Duodenal mucosa (tissue), 2 donors: ENCODE measurements at regions not wholly inside any gene's neighbourhood (a gene's known extent, or its start where the extent isn't known, plus 50 kb on each side); places are given as distances from the start of the nearest gene placed in this dataset.

Experiments
- H3K27ac ChIP-seq: one replicate; pipeline ENCODE4 v1.7.0; 2013; ENCODE audit warnings: low read depth, low read length
- H3K27me3 ChIP-seq, 2 donors: one replicate each; pipeline ENCODE4 v1.7.0; 2013; ENCODE audit warnings: low read length in 2 of 2, control low read depth in 1 of 2; ENCODE audit not compliant: insufficient read depth in 2 of 2, control insufficient read depth in 1 of 2
- H3K36me3 ChIP-seq, 2 donors: one replicate each; pipeline ENCODE4 v1.7.0; 2013; ENCODE audit warnings: low read length in 2 of 2, control low read depth in 1 of 2; ENCODE audit not compliant: insufficient read depth in 2 of 2, control insufficient read depth in 1 of 2
- H3K4me1 ChIP-seq, 2 donors: one replicate each; pipeline ENCODE4 v1.7.0; 2013; ENCODE audit warnings: low read length in 2 of 2, control low read depth in 1 of 2; ENCODE audit not compliant: insufficient read depth in 2 of 2, control insufficient read depth in 1 of 2
- H3K4me3 ChIP-seq, 2 donors: one replicate each; pipeline ENCODE4 v1.7.0; 2013; ENCODE audit warnings: low read length in 2 of 2, low read depth in 1 of 2
- H3K9ac ChIP-seq, 2 donors: one replicate each; pipeline ENCODE4 v1.7.0; 2013; ENCODE audit warnings: low read length in 2 of 2, low read depth in 1 of 2
- H3K9me3 ChIP-seq, 2 donors: one replicate each; pipeline ENCODE4 v1.7.0; 2013; ENCODE audit warnings: low read length in 2 of 2, control low read depth in 1 of 2; ENCODE audit not compliant: control insufficient read depth in 1 of 2

DNA sequence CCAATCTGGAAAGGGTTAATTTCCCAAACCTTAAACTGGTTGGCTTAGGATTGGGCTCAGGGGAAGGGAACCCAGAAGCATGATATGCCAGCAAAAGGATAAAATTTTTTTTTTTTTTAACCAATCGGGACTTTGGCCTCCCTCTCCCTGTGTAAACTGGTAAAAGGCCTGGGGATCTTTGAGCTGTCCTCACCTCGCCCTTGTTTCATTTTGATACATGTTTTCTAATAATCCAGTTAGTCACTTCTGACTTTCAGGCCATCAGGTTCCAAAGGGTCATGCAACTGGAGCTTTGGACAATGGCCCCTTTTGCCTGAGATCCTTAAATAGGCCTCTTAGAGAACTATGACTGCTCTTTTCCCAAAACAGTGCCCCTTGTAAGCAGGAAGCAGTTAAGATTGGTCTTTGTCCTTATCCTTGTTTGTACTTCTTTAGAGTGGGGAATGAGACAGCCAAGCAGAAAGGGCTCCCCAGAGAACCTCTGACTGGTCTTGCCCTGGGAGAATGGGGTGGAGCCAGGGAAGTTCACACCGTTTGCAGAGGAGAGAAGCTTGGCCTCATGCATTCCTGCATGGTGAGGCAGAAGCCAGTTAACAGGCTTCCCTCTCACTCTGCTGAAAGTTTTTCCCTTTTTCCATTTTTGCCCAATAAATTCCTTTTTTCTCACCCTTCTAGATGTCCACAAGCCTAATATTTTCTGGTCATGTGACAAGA lies 424.2 kb upstream of the CNTNAP2 start:
- no peak overlapping the region for H3K4me3 ChIP-seq
- H3K27ac ChIP-seq: no peak overlapping the region
- peaks cover under 1 to 5% of the 10 kb centered on the region in 2 donors for H3K9me3 ChIP-seq
- no peaks in the 10 kb centered on the region for H3K36me3 ChIP-seq
- H3K9ac ChIP-seq: no peak overlapping the region
- H3K4me1 ChIP-seq: no peaks in the 10 kb centered on the region
- no peaks in the 10 kb centered on the region for H3K27me3 ChIP-seq

DNA sequence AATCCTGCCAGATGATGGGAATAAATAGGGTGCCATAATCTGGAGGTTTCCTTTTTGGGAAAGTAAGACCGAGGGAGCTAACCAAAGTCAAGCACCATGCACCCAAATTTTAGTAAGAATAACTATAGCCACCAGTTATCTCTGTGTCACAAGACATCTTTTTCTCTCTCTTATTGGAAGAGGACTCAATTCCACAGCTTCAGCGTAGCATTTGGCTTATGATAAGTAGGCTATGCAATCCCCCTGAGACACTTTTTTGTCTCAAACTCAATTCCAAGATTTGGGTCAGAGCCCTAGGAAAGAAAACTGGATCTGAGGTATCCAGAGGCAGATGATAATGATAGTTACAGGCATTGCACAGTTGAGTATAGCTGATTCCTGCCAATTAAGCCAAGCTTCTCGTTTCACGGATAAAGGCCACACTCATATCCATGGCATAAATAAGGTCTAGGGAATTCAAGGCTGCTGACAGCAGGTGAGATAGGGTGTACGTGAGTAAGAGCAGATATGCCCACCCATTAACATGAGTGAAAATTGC lies 425.2 kb upstream of the CNTNAP2 start:
- Histone ChIP-seq H3K27me3 (no peaks in the 10 kb centered on the region), H3K9me3 (peaks cover 4 to 5% of the 10 kb centered on the region in 2 donors), H3K4me1 (no peaks in the 10 kb centered on the region), H3K27ac (no peak overlapping the region), H3K4me3 (no peak overlapping the region), H3K36me3 (no peaks in the 10 kb centered on the region), H3K9ac (no peak overlapping the region)

- H3K36me3 ChIP-seq: no peaks in the 10 kb centered on the region
- H3K9me3 ChIP-seq: peaks cover 7 to 13% of the 10 kb centered on the region in 2 donors
Observed at GRCh38 chr7:145681646-145682045, 435.0 kb upstream of the CNTNAP2 start.

GRCh38 chr7:145681159-145681558 lies 435.4 kb upstream of the CNTNAP2 start:
- Histone ChIP-seq H3K36me3 (no peaks in the 10 kb centered on the region), H3K27me3 (no peaks in the 10 kb centered on the region), H3K4me3 (no peak overlapping the region), H3K9ac (no peak overlapping the region), H3K4me1 (no peaks in the 10 kb centered on the region), H3K27ac (no peak overlapping the region), H3K9me3 (peaks cover 7 to 12% of the 10 kb centered on the region in 2 donors)

More at GRCh38 chr7:145681646-145682045, 435.0 kb upstream of the CNTNAP2 start:
- no peak overlapping the region for H3K9ac ChIP-seq
- no peak overlapping the region for H3K4me3 ChIP-seq
- no peaks in the 10 kb centered on the region for H3K4me1 ChIP-seq
- no peak overlapping the region for H3K27ac ChIP-seq
- no peaks in the 10 kb centered on the region for H3K27me3 ChIP-seq

DNA sequence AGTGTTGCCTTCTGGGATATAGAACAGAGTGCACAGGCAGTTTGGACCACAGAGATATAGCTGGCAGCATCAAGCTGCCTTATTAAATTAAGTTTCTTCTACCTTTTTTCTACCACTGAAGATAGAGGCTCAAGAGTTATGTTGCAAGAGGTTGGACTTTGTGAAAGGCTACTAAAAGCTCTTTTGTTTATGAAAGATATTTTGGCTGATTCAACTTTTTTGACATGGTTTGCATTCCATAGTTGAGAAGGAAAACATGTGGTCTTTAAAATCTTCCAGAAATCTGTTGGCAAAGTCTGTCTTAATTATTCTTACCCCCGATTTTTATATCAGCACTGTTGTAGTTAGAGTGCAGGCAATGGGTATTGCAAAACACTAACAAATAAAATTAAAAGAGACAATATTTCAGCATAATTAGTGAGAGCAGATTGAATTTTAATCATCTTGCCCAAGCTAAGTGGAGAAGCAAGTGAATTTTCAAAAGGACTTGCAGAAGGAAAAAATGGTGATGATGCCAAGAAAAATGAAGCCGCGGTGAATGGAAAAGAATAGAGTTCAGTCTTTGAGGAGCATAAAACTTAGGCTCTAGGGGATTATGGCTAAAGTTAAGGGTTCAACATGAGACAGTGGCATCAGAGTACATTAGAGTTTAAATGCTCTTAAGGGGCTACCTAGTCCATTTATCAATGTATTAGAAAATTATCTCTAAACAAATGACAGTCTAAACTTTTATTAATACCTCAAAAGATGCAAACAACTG lies 450.9 kb upstream of the CNTNAP2 start:
- no peaks in the 10 kb centered on the region for H3K27me3 ChIP-seq
- no peaks in the 10 kb centered on the region for H3K4me1 ChIP-seq
- H3K27ac ChIP-seq: no peak overlapping the region
- H3K4me3 ChIP-seq: no peak overlapping the region
- H3K9me3 ChIP-seq: peaks cover 4 to 5% of the 10 kb centered on the region in 2 donors
- H3K9ac ChIP-seq: no peak overlapping the region
- H3K36me3 ChIP-seq: no peaks in the 10 kb centered on the region

DNA sequence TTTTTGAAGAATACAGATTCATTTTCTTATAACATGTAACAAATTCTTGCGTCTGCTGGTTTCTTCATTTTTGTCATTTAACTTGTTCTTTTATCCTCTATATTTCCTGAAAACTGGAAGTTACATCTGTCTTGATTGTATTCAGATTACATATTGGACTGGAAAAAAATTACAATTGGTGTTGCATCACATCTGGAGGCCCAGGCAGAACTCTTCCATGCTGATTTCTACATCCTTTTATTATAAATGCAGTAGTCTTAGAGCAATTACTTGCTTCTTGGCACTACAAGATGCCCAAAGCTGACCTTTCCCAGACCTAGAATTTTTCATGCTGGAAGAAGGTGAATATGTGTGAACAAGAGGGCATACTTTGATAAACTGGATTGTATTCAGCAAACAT lies 460.9 kb upstream of the CNTNAP2 start:
- H3K27me3 ChIP-seq: no peaks in the 10 kb centered on the region
- H3K9me3 ChIP-seq: peaks cover 0 to 3% of the 10 kb centered on the region in 2 donors
- H3K4me3 ChIP-seq: no peak overlapping the region
- H3K9ac ChIP-seq: no peak overlapping the region
- H3K36me3 ChIP-seq: no peaks in the 10 kb centered on the region
- H3K27ac ChIP-seq: no peak overlapping the region
- H3K4me1 ChIP-seq: no peaks in the 10 kb centered on the region

GRCh38 chr7:145645135-145645515 lies 471.5 kb upstream of the CNTNAP2 start:
- Histone ChIP-seq H3K4me1 (no peaks in the 10 kb centered on the region), H3K4me3 (no peak overlapping the region), H3K27me3 (no peaks in the 10 kb centered on the region), H3K36me3 (no peaks in the 10 kb centered on the region), H3K27ac (no peak overlapping the region), H3K9me3 (peaks cover 15 to 23% of the 10 kb centered on the region in 2 donors), H3K9ac (no peak overlapping the region)

- H3K4me3 ChIP-seq: no peak overlapping the region
- no peaks in the 10 kb centered on the region for H3K36me3 ChIP-seq
- H3K9me3 ChIP-seq: peaks cover 15 to 23% of the 10 kb centered on the region in 2 donors
- H3K27me3 ChIP-seq: no peaks in the 10 kb centered on the region
- no peak overlapping the region for H3K27ac ChIP-seq
- no peak overlapping the region for H3K9ac ChIP-seq
- no peaks in the 10 kb centered on the region for H3K4me1 ChIP-seq
Observed at GRCh38 chr7:145644426-145645134, 472.0 kb upstream of the CNTNAP2 start.

- no peak overlapping the region for H3K9ac ChIP-seq
- H3K36me3 ChIP-seq: no peaks in the 10 kb centered on the region
- no peak overlapping the region for H3K4me3 ChIP-seq
- no peaks in the 10 kb centered on the region for H3K27me3 ChIP-seq
- H3K9me3 ChIP-seq: peaks cover 15 to 23% of the 10 kb centered on the region in 2 donors
- H3K4me1 ChIP-seq: no peaks in the 10 kb centered on the region
- H3K27ac ChIP-seq: no peak overlapping the region
Observed at GRCh38 chr7:145643981-145644380, 472.6 kb upstream of the CNTNAP2 start.

DNA sequence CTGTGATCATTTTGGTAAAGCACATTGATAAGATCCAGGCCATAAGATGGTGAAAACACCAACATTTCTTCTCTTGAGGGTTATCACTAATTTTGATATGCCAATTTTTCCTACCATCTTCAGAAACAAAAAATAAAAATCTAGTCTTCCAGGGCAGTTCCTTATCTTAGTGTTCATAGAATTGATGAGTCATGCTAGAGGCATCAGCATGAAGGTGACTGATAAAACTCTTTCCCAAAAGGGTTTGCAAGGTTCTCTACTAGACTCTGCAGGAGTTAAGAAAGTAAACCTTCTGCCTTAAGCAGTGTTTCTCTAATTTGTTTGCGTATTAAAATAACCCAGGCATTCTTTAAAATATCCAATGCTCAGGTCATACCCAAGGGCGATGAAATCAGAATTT lies 483.1 kb upstream of the CNTNAP2 start:
- H3K36me3 ChIP-seq: no peaks in the 10 kb centered on the region
- H3K9me3 ChIP-seq: peaks cover 3 to 16% of the 10 kb centered on the region in 2 donors
- H3K4me1 ChIP-seq: no peaks in the 10 kb centered on the region
- no peak overlapping the region for H3K27ac ChIP-seq
- H3K27me3 ChIP-seq: no peaks in the 10 kb centered on the region
- H3K4me3 ChIP-seq: no peak overlapping the region
- H3K9ac ChIP-seq: no peak overlapping the region
